HUES64 (cell line): ENCODE measurements at regions not wholly inside any gene's neighbourhood (a gene's known extent, or its start where the extent isn't known, plus 50 kb on each side); places are given as distances from the start of the nearest gene placed in this dataset.
"Not testable (repeated sequence)": the region's sequence is repeated elsewhere in the genome, so short reads cannot be mapped to it uniquely, and the experiment has no call there.

Experiments
- H3K27ac ChIP-seq: 2 replicates; pipeline ENCODE4 v1.7.0; 2013; ENCODE audit warnings: low read depth, low read length, inconsistent platforms
- H3K27me3 ChIP-seq: 2 replicates; pipeline ENCODE4 v1.6.1; 2013; ENCODE audit warnings: mild to moderate bottlenecking, low read length; ENCODE audit not compliant: insufficient read depth
- H3K36me3 ChIP-seq: 2 replicates; pipeline ENCODE4 v1.6.1; 2013; ENCODE audit warnings: mild to moderate bottlenecking, low read length; ENCODE audit not compliant: insufficient read depth
- H3K4me1 ChIP-seq: 2 replicates; pipeline ENCODE4 v1.6.1; 2013; ENCODE audit warnings: mild to moderate bottlenecking, low read length, moderate library complexity; ENCODE audit not compliant: insufficient read depth
- H3K4me3 ChIP-seq: 2 replicates; pipeline ENCODE4 v1.5.1; 2013; ENCODE audit warnings: mild to moderate bottlenecking, low read length, moderate library complexity
- H3K9ac ChIP-seq: 2 replicates; pipeline ENCODE4 v1.6.1; 2013; ENCODE audit warnings: mild to moderate bottlenecking, low read depth, low read length
- H3K9me3 ChIP-seq: 2 replicates; pipeline ENCODE4 v1.6.1; 2013; ENCODE audit warnings: low read depth, low read length; ENCODE audit not compliant: insufficient read depth
- WGBS: fragments of 150-250, 120-280 bp; methylation state at CpG from one replicate; pipeline ENCODE4 v1.1.7; 2013; ENCODE audit warnings: missing lambda C conversion rate; 5-methylcytosine and 5-hydroxymethylcytosine counted together

DNA sequence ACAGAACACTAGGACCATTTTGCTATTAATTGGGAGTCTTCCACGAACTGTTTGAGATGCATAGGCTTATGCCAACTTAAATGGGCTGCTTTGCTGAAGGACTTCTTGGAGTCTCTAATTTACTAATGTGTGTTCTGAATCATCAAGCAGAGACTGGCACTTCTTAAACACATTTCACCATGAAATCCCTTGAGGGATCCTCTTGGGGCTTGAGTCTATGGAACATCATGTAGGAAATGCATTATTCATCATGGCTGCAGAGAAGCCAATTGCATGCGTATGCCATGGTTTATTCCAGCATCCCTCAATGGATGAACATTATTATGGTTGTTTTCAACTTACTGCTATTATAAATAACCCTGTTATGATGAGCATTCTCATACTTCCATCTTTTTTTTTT is 73.4 kb downstream of the FGD2 start:
- Histone ChIP-seq H3K4me1 (peaks cover 11% of the 10 kb centered on the region; the same call in 1 of the 2 replicates), H3K36me3 (no peaks in the 10 kb centered on the region)
- 96% methylated on average over 2 of the region's 2 CpGs for WGBS

DNA sequence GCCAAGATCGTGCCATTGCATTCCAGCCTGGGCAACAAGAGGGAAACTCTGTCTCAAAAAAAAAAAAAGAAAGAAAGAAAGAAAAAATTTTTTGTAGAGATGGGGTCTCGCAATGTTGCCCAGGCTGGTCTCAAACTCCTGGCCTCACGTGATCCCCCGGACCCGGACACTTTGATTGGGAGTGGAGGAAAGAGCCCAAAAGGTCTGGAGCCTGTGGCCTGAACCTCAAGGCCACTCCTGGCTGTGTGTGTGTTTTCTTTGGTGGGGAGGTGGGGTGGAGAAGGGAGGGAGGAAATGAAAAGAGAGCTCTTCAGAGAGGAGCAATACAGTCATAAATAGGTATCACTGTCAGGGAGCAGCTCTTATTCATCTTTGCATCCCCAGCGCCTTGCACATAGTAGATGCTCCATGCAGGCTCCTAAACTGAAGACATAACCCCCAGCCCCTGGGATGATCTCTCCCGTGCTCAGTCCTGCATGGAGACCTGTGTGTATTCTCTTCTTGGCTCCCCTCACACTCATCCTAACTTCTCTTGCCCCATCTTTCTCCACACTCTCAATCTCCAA is 75.7 kb downstream of the FGD2 start:
- H3K4me3 ChIP-seq, result no peak overlapping the region
- H3K9me3 ChIP-seq, result no peaks in the 10 kb centered on the region
- no peaks in the 10 kb centered on the region for H3K27me3 ChIP-seq
- no peak overlapping the region for H3K27ac ChIP-seq
- peaks cover 11% of the 10 kb centered on the region; the same call in 1 of the 2 replicates for H3K4me1 ChIP-seq
- WGBS, result 79% methylated on average over 7 of the region's 7 CpGs
- H3K36me3 ChIP-seq, result no peaks in the 10 kb centered on the region
- no peak overlapping the region for H3K9ac ChIP-seq

More for the DNA sequence above, 73.4 kb downstream of the FGD2 start:
- H3K9ac ChIP-seq, result no peak overlapping the region
- no peaks in the 10 kb centered on the region for H3K9me3 ChIP-seq
- H3K27me3 ChIP-seq, result no peaks in the 10 kb centered on the region
- no peak overlapping the region for H3K27ac ChIP-seq
- H3K4me3 ChIP-seq, result no peak overlapping the region

DNA sequence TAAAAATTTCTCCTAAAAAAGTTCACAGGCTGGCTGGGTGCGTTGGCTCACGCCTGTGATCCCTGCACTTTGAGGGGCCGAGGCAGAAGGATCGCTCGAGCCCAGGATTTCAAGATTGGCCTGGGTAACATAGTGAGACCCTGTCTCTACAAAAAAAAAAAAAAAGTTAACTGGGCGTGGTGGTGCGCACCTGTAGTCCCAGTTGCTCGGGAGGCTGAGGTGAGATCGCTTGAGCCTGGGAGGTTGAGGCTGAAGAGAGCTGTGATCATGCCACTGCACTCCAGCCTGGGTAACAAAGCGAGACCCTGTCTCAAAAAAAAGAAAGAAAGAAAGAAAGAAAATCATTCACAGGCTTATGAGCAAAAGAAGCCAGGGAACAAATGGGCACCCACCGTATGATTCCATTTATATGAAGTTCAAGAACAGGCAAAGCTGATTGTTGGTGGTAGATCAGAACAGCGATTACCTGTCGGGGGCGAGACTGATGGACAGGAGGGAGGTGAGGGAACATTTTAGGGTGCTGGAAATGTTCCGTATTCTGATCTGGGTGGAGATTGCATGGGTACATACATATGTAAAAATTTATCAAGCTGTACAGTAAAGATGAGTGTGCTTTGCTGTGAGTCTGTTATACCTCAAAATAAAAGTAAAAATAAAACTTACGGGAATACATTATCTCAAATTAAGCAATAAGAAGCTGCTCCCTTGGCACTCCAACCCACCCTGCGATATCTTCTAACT is 77.1 kb downstream of the FGD2 start:
- Histone ChIP-seq H3K9ac (no peak overlapping the region), H3K36me3 (no peaks in the 10 kb centered on the region), H3K27ac (no peak overlapping the region), H3K4me1 (peaks cover 8% of the 10 kb centered on the region; the same call in 1 of the 2 replicates), H3K9me3 (no peaks in the 10 kb centered on the region), H3K27me3 (no peaks in the 10 kb centered on the region), H3K4me3 (no peak overlapping the region)
- WGBS, result 97% methylated on average over 16 of the region's 17 CpGs

DNA sequence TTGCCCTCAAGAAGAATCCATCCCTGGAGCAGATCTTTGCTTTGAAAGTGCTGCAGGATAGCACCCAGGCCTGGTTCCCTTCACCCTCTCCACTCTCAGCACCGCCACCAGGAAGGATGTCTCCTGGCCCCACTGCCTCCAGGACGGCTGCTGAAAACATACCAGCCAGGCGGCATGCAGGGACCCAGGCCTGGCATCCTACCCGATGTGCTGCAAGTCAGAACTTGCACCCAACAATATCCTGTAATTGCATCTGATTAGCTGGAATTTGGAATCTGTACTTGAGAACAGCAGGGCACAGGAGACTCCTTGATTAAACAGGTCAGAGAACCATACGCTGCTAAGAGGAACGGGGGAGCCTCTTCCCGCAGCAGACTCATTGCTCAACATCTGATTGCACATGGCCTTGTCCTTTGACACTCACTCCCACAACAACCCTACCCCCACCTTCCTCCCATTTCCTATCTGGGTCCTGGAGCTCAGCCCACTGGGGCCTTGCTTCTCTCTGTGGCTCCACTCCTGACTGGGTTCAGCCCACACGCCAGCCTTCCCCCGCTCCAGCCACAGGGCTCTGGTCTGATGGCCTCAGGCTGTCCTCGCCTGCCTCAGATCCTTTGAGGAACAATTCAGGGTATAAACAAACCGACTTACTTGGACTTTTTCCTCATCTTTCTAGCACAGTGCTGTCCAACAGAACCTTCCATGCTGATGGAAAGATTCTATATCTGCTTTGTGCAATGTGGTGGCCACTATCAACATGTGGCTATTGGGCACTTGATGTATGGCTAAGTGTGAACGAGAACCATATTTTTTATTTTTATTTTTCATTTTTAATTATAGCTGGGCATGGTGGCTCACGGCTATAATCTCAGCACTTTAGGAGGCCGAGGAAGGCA is 78.0 kb downstream of the FGD2 start:
- Histone ChIP-seq H3K9me3 (no peaks in the 10 kb centered on the region), H3K36me3 (no peaks in the 10 kb centered on the region), H3K9ac (no peak overlapping the region), H3K27me3 (no peaks in the 10 kb centered on the region), H3K27ac (no peak overlapping the region), H3K4me1 (no peaks in the 10 kb centered on the region), H3K4me3 (no peak overlapping the region)
- WGBS, result 89% methylated on average over 13 of the region's 14 CpGs

- not testable (repeated sequence) for H3K9me3 ChIP-seq, H3K27ac ChIP-seq, H3K36me3 ChIP-seq, H3K9ac ChIP-seq, H3K4me1 ChIP-seq, H3K4me3 ChIP-seq, H3K27me3 ChIP-seq
- 93% methylated on average over 4 of the region's 4 CpGs for WGBS
Measured at GRCh38 chr6:37084665-37085064, 79.2 kb downstream of the FGD2 start.

DNA sequence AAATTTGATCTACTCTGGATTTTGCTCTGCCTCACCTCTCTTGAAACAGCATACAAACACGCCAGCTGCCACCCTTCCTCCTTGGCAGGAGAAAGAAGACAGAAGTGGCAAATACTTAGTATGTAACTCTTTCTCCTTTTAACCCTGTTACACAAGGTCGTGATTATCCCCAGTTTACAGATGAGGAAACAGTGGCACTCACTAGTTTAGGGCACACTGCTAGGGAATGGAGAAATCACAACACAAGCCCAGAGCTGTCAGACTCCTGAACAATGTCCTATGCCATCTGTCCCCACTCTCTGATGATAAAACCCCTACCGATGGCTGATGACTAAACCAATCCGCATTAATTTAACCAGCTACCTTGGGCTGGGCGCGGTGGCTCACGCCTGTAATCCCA is 79.7 kb downstream of the FGD2 start:
- Histone ChIP-seq H3K27ac (no peak overlapping the region), H3K36me3 (no peaks in the 10 kb centered on the region), H3K27me3 (no peaks in the 10 kb centered on the region), H3K4me3 (no peak overlapping the region), H3K4me1 (no peaks in the 10 kb centered on the region), H3K9me3 (no peaks in the 10 kb centered on the region), H3K9ac (no peak overlapping the region)
- 93% methylated on average over 7 of the region's 7 CpGs for WGBS

GRCh38 chr6:37088897-37089296 is 81.1 kb upstream of the PIM1 start:
- Histone ChIP-seq H3K27me3 (no peaks in the 10 kb centered on the region), H3K27ac (no peak overlapping the region), H3K4me1 (peaks cover 3% of the 10 kb centered on the region; the same call in 1 of the 2 replicates), H3K9me3 (no peaks in the 10 kb centered on the region), H3K4me3 (no peak overlapping the region), H3K36me3 (no peaks in the 10 kb centered on the region), H3K9ac (no peak overlapping the region)
- WGBS, result over 99% methylated on average over 2 of the region's 2 CpGs

- Histone ChIP-seq H3K4me3 (no peak overlapping the region), H3K4me1 (peaks cover 3% of the 10 kb centered on the region; the same call in 1 of the 2 replicates), H3K27ac (no peak overlapping the region), H3K27me3 (no peaks in the 10 kb centered on the region), H3K9me3 (no peaks in the 10 kb centered on the region), H3K36me3 (no peaks in the 10 kb centered on the region), H3K9ac (no peak overlapping the region)
- 87% methylated on average over 3 of the region's 3 CpGs for WGBS
Measured at GRCh38 chr6:37089783-37090182, 80.2 kb upstream of the PIM1 start.

- H3K4me3 ChIP-seq, H3K4me1 ChIP-seq, H3K36me3 ChIP-seq, H3K9me3 ChIP-seq, H3K27me3 ChIP-seq, H3K27ac ChIP-seq, H3K9ac ChIP-seq: not testable (repeated sequence)
- WGBS, result 94% methylated on average over 13 of the region's 13 CpGs
Measured at GRCh38 chr6:37091104-37091503, 78.8 kb upstream of the PIM1 start.

DNA sequence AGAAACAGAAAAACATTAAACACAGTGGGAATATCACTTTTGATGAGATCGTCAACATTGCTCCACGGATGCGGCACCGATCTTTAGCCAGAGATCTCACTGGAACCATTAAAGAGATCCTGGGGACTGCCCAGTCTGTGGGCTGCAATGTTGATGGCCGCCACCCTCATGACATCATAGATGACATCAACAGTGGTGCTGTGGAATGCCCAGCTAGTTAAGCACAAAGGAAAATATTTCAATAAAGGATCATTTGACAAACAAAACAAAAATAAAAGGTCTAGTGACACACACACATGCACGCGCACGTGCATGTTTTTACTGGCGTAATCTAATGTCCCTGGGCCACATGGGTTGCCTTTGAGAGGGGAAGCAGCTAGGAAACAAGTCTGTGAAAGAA is 78.4 kb upstream of the PIM1 start:
- not testable (repeated sequence) for H3K4me1 ChIP-seq, H3K36me3 ChIP-seq, H3K9ac ChIP-seq, H3K27ac ChIP-seq, H3K4me3 ChIP-seq, H3K27me3 ChIP-seq, H3K9me3 ChIP-seq
- WGBS, result 98% methylated on average over 9 of the region's 9 CpGs
